ENCODE measurements at regions not wholly inside any gene's neighbourhood (a gene's known extent, or its start where the extent isn't known, plus 50 kb on each side); places are given as distances from the start of the nearest gene placed in this dataset.

GRCh38 chr21:27525780-27526179 lies 558.9 kb upstream of the ADAMTS5 start:
- DNase-seq (ENCODE audit: extremely low read depth in 1 of 4, low spot score in 3 of 4) (no peak), ATAC-seq (no peak), FAIRE-seq (no peak)
- in situ Hi-C loops (cut with MboI), result no loop called here
- Histone ChIP-seq H3K9ac (ENCODE audit: insufficient read depth in 1 of 2, low read depth in 2 of 2, low read length in 2 of 2) (no peak overlapping the region), H3K36me3 (ENCODE audit: control insufficient read depth, insufficient read depth, low read length) (no peaks in the 10 kb centered on the region), H3K4me3 (no peak overlapping the region), H4K20me1 (replicated peaks; ENCODE audit: control insufficient read depth, insufficient read depth, low read length) (no peaks in the 10 kb centered on the region), H3K4me1 (replicated peaks in 1 of 2; ENCODE audit: control insufficient read depth in 2 of 2, insufficient read depth in 2 of 2, low read length in 2 of 2) (no peaks in the 10 kb centered on the region), H3K9me3 (replicated peaks; ENCODE audit: control insufficient read depth, insufficient read depth, low read depth, low read length) (no peaks in the 10 kb centered on the region), H2AFZ (ENCODE audit: low read depth, low read length) (no peak overlapping the region), H3K27ac (ENCODE audit: extremely low read depth, low read depth, low read length) (no peak overlapping the region), H3K27me3 (ENCODE audit: control insufficient read depth in 2 of 2, insufficient read depth in 2 of 2, low read length in 2 of 2) (no peaks in the 10 kb centered on the region), H3K4me2 (ENCODE audit: insufficient read depth, low read length) (no peak overlapping the region), H3K9me1 (ENCODE audit: control insufficient read depth, insufficient read depth, low read length) (no peaks in the 10 kb centered on the region), H3K79me2 (ENCODE audit: control insufficient read depth, insufficient read depth, low read length) (no peaks in the 10 kb centered on the region)
- POLR2A ChIA-PET, result no interaction called here
- 1% methylated on average over 4 of the region's 4 CpGs for WGBS (ENCODE audit: insufficient coverage, low coverage, missing lambda C conversion rate)
- CTCF ChIA-PET (ENCODE audit: low intra/inter-chr PET ratio), result no interaction called here
- BruUV-seq (replicated peaks), result no TSS peak
- TF ChIP-seq GATAD2A (IDR thresholded peaks at IDR 0.05) (no peak), ZBTB34 (CRISPR knock-in tag; IDR thresholded peaks at IDR 0.05) (no peak), BDP1 (IDR thresholded peaks at IDR 0.05; ENCODE audit: insufficient read depth, insufficient read length) (no peak), MCM3 (IDR thresholded peaks at IDR 0.05) (no peak), CBFA2T2 (conservative IDR thresholded peaks at IDR 0.05) (no peak), ELK3 (CRISPR knock-in tag; IDR thresholded peaks at IDR 0.05) (no peak), BACH1 (tag; IDR thresholded peaks at IDR 0.05) (no peak), NFYB (IDR thresholded peaks at IDR 0.05; ENCODE audit: extremely low read depth, insufficient read length) (no peak), SREBF1 (IDR thresholded peaks at IDR 0.05; ENCODE audit: borderline replicate concordance, low read depth, low read length) (no peak), RNF219 (CRISPR knock-in tag; IDR thresholded peaks at IDR 0.05) (no peak), ETV5 (CRISPR knock-in tag; IDR thresholded peaks at IDR 0.05; ENCODE audit: low read depth) (no peak), RBM22 (IDR thresholded peaks at IDR 0.05; ENCODE audit: low read depth, low read length, poor library complexity, severe bottlenecking) (no peak), ZNF512 (tag; IDR thresholded peaks at IDR 0.05) (no peak), STAG1 (CRISPR knock-in tag; IDR thresholded peaks at IDR 0.05; ENCODE audit: borderline replicate concordance) (no peak), COPS2 (conservative IDR thresholded peaks at IDR 0.05) (no peak), ZSCAN32 (CRISPR knock-in tag; IDR thresholded peaks at IDR 0.05) (no peak), GTF2E2 (tag; IDR thresholded peaks at IDR 0.05) (no peak), TRIM28 (IDR thresholded peaks at IDR 0.05) (no peak), ELF2 (CRISPR knock-in tag; IDR thresholded peaks at IDR 0.05) (no peak)
- intact Hi-C loops (cut with micrococcal nuclease), result no loop called here
